H54 (cell line): ENCODE measurements at regions not wholly inside any gene's neighbourhood (a gene's known extent, or its start where the extent isn't known, plus 50 kb on each side); places are given as distances from the start of the nearest gene placed in this dataset.

Experiments
- DNase-seq: peaks from one replicate; pipeline ENCODE4 v3.0.0; 2011; ENCODE audit warnings: low spot score, mixed read lengths; ENCODE audit not compliant: insufficient read length
- FAIRE-seq: peaks from 3 replicates; lab custom pipeline; 2011; peaks lifted over from hg19 to GRCh38; lab: Jason Lieb, UNC
- POLR2A ChIP-seq: IDR thresholded peaks from 2 replicates; pipeline ENCODE4 v1.6.1; 2011; ENCODE audit warnings: low read depth, mild to moderate bottlenecking, low read length

- FAIRE-seq (no peak), DNase-seq (no peak)
- TF ChIP-seq POLR2A: no peak
Measured at GRCh38 chr10:33506838-33507661, 172.6 kb upstream of the NRP1 start.

GRCh38 chr10:33506391-33506790 is 171.9 kb upstream of the NRP1 start:
- TF ChIP-seq POLR2A: no peak
- DNase-seq (no peak), FAIRE-seq (no peak)

- DNase-seq: no peak
- TF ChIP-seq POLR2A: no peak
- FAIRE-seq: no peak
Measured at GRCh38 chr10:33501161-33501560, 166.7 kb upstream of the NRP1 start.

- TF ChIP-seq POLR2A: no peak
- FAIRE-seq: no peak
- DNase-seq: no peak
Measured at GRCh38 chr10:33498391-33498891, 164.0 kb upstream of the NRP1 start.

DNA sequence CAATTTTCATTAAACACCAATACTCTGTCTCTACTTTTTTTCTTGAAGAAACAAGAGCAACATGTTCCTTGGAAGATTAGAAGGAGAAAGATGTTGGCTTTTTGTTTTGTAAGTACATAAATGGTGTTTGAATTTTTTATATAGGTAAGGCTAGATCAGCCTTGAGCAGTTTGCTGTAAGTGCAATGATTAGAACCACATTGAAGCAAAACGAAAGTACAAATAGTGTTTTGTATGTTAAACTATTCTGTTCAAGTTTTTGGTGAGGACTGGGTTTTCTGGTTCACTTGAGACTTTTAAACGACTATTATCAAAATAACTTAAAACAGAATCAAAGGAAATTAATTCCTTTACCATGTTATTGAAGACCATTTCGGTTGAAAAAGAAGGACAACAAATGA is 162.9 kb upstream of the NRP1 start:
- DNase-seq: no peak
- no peak for TF ChIP-seq POLR2A
- no peak for FAIRE-seq

DNA sequence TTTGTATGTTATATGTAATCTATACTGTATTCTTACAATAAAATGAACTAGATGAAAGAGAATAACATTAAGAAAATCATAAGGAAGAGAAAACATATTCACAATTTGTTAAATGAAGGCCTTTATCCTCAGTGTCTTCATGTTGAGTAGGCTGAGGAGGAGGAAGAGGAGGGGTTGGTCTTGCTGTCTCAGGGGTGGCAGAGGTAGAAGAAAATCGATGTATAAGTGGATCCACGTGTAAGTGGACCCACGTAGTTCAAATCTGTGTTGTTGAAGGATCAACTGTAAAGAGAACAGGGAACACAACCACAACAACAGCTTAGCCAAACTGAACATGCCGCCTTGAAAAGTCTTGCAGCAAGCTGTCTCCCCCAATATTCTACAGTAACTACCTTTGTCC is 161.6 kb upstream of the NRP1 start:
- DNase-seq (no peak), FAIRE-seq (no peak)
- TF ChIP-seq POLR2A: no peak

DNA sequence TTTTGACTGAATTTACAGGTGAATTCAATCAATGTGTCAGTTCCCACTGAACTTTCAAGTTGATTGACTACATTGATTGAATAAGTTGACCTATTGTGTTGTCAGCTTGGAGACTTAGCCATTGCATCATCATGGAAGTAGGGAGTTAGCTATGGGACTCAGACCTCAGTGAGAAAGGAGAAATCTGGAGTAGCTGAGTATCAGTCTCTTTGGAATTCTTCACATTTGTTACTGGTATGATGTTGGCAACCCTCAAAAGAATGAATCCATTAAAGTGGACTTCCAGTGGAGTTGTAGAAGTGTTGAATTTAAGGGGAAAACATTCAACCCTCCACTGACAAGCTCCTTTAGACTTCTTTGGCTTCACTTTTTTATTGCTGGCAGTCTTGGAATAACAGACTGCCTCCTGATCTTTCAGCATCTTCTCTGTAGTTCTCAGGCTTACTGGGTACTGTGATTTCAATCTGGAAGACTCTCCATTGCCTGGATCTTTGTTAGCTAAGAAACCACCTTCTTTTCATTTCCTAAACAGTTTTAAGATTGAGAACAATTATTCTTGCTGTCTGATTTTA is 160.3 kb upstream of the NRP1 start:
- FAIRE-seq: no peak
- no peak for DNase-seq
- no peak for TF ChIP-seq POLR2A

GRCh38 chr10:33493978-33494377 is 159.5 kb upstream of the NRP1 start:
- no peak for FAIRE-seq
- DNase-seq: no peak
- no peak for TF ChIP-seq POLR2A

DNA sequence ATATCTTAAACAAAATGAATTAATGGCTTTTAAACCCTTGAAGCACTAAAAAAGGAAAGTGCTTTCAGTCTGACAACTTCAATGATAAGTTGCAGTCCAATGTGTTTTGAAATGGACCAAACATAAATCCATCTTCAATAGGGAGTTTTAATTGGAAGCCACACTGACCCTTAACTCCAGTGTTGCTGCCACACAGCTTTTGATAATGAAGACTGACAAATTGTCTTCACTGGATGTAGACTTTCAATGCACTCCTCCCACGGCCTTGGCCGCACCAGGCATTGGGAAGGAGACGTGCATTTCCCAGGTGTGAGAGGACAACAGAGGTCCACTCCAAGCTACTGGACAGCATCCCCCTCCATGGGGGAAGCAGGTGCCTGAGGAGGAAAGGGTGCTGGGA is 159.0 kb upstream of the NRP1 start:
- FAIRE-seq (no peak), DNase-seq (no peak)
- no peak for TF ChIP-seq POLR2A

GRCh38 chr10:33492701-33493345 is 158.4 kb upstream of the NRP1 start:
- TF ChIP-seq POLR2A: no peak
- FAIRE-seq: no peak
- DNase-seq: no peak

DNA sequence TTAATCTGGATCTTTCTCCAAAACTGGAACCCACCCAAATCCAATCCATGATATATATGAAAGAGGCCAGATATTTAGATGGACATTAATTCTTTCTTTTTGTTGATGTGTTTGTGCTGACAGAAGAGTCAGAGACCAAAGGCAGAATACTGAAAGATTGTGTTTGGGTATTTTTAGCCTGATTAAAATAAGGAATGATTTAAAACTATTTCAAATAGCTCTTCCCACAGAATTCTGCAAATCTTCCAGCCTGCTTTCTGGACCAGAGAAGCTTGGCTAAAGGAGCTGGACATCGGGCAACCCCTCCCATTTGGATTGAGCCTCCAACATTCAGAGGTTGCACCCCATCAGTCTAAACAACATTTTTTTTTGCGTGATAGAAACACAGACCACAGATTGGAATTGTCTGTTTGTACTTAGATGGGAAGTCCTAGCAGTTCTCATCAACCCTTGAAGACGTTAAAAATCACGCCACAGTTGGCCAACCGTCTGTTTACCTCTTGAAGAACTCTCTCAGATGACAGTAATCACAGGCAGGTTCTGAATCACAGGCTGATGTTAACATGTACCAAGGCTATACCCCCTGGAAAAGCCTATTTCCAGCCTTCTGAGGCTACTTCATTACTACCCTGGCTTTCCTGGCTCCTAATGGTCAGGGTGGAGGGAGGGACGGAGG is 155.2 kb upstream of the NRP1 start:
- no peak for FAIRE-seq
- no peak for DNase-seq
- no peak for TF ChIP-seq POLR2A

GRCh38 chr10:33487014-33487776 is 152.7 kb upstream of the NRP1 start:
- peak; percentile 61 for FAIRE-seq
- peak; percentile 26 for DNase-seq
- no peak for TF ChIP-seq POLR2A

DNA sequence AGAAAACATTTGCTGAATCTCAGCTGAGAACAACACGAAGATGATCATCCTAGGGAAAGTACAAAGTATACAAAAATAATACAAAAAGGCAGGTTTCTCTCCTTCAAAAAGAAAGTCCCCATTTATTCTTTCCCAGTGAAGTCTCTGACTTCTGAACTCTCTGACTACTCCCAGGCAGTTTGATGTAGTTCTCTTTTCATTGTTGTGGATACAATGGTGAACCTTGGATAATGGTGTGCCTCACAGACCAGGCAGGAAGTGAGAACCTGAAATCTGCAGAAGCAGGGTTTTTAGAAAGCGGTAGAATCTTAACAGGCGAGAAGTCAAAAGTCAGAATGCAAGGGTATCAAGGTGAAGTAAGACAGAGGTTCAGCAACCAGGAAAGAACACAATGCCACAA is 150.8 kb upstream of the NRP1 start:
- DNase-seq: no peak
- no peak for TF ChIP-seq POLR2A
- FAIRE-seq: no peak
